HG03565 (cell line): ENCODE measurements at regions not wholly inside any gene's neighbourhood (a gene's known extent, or its start where the extent isn't known, plus 50 kb on each side); places are given as distances from the start of the nearest gene placed in this dataset.
"Not testable (repeated sequence)": the region's sequence is repeated elsewhere in the genome, so short reads cannot be mapped to it uniquely, and the experiment has no call there.

Experiments used
- ATAC-seq: cut with Tn5 transposase; IDR thresholded peaks from one replicate; pipeline ENCODE4 v1.9.1; 2021; ENCODE audit warnings: mild to moderate bottlenecking, moderate library complexity; ENCODE audit not compliant: unreplicated experiment

DNA sequence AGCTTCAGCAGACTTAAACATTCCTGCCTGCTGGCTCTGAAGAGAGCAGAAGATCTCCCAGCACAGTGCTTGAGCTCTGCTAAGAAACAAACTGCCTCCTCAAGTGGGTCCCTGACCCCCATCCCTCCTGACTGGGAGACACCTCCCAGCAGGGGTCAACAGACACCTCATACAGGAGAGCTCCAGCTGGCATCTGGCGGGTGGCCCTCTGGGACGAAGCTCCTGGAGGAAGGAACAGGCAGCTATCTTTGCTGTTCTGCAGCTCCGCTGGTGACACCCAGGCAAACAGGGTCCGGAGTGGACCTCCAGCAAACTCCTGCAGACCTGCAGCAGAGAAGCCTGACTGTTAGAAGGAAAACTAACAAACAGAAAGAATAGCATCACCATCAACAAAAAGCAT lies 139.3 kb downstream of the ATXN7L3B start:
- not testable (repeated sequence) for ATAC-seq

DNA sequence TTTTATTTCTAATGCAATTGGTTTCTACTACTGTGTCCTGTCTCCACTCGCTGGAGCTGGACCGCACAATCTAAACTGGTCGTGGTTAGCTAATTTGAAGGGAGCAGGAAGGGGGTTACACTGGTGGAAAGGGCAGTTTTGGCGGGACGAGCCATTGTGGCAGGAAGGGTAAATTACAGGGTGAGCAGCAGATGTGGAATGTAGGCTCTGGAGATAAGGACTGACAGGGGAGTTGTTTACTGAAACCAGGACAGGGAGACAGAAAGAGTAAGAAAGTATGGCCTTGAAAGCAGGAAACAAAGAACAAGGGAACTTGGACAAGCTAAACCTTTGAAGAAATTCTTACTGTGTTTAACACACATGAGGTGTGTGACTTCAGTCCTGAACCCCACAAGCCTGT lies 147.8 kb downstream of the ATXN7L3B start:
- no peak for ATAC-seq

DNA sequence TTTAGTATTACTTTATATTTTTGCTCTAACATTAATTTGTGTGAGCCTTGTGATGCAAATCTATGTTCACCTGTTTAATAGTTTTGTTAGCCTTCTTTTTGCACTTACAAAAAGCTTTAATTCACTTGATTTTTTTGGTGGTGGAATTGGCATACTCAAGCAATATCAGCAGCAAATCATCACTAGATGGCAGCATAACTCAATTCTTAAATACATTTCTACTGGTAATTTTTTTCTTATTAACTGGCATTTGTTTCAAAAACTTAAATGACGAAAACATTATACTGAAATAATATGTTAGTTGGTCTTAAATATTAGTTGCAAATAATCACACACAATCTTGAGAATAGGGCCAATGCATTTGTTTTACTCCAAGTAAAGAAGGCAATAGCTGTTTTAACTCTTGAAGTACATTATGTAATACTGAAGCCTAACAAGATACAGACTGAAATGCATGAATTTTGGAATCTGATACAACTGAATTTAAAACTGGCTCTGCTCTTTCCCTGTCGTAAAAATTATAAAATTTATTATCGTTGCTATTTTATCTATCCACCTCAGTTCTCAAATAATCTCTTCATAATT lies 151.5 kb downstream of the ATXN7L3B start:
- ATAC-seq: peak; percentile 69

DNA sequence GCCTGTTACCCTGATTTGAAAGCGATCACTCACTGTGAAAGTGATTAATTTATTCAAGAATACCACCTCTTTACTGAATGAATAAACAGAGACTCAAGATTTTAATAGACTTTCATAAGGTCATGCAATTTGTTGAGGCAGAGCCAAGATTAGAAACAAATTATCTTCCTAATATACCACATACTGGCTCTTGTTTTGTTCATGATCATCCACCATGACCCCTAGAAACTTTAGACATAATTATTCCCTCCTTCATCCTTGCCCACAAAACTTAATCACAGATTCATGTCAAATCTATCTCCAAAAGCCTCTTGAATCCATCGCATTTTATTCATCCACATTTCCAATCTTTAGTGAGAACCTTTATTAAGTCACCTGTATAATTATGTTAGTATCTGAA lies 152.3 kb downstream of the ATXN7L3B start:
- no peak for ATAC-seq

DNA sequence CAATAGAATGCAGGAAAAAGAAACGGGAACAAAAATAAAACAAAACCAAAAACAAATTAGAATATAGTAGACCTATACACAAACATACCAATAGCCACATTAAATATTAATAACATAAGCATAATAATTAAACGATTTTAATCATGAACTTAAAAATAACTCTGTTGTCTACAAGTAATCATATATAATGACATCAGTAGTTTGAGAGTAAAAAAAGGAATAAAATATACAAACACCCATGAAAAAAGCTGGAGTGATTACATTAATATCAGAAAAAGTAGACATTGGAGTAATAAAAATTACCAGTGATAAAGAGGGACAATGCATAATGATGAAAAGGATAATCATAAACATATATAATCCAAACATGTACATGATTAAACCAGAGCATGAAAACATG lies 181.8 kb downstream of the ATXN7L3B start:
- no peak for ATAC-seq

DNA sequence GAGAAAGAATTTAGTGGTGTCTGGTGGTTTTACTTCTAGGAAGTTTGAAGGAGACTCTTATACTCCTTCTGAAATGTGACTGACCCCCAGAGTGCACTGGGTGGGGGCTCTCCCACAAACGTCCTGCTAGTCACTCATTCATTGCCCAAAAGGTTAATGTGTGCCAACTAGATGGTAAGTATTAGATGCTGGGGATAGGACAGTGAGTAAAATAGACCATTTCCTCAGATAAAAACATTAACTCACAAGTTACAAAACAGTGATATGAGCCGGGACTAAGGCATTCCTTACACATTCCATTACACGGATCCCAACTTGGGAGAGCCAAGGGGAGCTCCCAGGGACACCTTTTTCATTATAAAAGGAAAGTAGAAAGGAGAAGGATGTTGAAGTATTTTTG lies 185.1 kb downstream of the ATXN7L3B start:
- no peak for ATAC-seq

DNA sequence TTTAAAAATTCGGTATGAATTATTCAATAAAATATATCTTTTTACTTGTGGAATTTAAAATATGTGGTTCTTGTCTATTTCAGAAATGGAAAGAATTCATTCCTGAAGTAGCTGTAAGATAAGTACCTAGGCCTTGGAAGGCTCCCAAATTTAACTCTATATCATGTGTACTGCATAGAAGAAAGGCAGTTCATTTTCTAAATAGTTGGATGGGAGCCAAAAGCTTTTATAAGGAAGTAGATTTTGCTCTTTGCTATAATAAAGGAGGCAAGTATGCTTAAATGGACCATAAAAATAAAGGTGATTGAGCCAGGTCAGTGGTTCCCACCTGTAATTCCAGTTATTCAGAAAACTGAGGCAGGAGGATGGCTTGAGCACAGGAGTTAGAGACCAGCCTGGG lies 187.5 kb downstream of the ATXN7L3B start:
- ATAC-seq: no peak

DNA sequence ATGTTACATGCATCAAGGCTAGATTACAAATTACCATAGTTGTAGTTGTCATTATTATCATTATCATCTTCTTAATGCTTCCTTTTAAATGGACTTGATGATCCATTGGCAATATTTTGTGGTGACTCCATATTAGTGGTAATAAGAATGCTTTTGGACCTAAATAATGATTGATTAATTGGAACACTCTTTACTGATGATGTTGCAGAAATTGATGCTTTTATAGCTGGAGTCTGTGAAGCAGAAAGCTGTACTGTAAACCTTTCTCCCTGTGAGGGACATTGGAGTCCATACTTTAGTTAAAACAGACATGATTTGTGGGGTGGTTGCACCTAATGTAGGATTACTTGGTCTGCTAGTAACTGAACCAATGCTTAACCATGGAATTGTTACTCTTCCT lies 190.4 kb downstream of the ATXN7L3B start:
- no peak for ATAC-seq

DNA sequence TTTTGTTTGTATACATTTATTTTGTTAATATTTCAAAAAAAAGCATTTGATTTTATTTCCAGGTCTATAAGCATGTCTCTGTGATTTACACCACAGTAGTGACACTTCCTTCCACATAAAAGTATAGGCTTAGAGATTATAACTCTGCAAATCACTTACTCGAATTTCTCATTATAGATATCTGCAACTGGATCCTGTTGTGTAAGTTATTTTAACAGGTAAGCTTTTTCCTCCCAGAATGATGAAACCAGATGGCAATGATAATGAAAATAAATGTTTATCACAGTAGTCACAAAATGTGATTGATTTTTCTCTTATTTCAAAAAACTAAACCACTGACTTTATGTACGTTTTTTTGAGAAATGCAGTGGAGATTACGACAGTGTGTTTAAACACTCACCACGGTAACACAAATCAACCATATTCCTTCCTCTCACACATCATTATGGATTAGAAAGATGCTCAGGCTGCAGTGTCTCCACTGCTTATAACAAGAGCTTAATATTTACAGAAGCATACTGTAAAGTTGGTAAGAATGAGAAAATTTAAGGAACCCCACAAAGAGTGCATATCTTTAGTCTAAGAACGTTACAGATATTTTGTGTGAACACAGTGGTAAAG lies 194.6 kb downstream of the ATXN7L3B start:
- ATAC-seq: no peak

DNA sequence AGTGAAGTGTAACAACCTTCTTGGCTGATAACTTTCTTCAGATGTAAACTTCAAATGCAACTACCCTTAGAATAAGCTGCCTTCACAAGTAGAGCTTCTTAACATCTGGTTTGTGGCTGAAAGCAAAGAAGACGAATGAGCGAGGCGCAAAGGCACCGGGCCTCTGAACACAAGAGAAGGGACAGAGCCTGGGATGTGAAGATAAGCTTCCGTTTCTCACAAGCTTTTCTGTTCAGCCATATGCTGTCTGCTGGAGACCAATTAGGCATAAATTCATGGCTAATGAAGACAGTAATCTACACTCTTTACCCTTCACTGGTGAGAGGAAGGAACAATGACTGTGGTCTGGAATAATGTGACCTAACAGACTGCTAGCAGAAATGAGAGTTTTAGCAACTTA lies 195.2 kb downstream of the ATXN7L3B start:
- no peak for ATAC-seq

DNA sequence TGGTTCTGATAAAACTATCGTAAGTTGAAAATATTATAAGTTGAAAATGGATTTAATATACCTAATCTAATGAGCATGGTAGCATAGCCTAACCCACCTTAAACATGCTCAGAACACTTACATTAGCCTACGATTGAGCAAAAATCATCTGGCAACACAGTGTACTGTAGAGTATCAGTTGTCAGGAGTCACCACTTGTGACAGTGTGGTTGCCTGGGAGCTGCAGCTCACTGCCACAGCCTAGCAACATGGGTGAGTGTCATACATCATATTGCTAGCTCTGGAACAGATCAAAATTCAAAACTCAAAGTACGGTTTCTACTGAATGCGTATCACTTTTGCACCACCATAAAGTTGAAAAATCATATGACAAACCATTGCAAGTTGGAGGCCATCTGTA lies 203.5 kb downstream of the ATXN7L3B start:
- no peak for ATAC-seq

DNA sequence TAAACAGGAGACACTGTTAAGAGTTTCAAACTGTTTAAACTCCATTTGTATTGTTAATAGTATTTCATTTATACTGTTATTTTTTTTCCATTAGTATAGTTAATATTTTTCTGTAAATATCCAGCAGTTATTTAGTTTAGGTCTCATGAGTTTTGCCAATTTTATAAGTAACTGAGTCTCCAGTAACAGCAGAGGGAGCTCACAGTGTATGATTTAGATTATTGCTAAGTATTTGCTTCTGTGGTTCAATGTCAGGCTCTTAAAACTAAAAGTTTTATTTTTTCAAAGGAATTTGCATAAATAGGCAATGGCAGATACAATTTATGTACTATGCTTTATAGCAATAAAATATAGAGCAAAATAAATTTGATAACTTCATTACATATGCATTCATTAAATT lies 209.7 kb downstream of the ATXN7L3B start:
- no peak for ATAC-seq

DNA sequence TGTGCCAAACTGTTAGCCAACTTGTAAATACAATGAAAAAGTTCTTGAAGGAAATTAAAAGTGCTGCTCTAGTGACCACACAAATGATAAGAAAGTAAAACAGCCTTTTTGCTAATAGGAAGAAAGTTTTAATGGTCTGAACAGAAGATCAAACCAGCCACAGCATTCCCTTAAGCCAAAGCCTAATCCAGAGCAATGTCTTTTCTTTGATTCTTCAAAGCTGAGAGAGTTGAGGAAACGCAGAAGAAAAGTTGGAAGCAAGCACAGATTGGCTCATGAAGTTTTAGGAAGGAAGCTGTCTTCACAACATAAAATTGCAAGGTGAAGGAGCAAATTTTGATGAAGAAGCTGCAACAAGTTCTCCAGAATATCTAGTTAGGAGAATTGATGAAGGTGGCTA lies 213.8 kb downstream of the ATXN7L3B start:
- ATAC-seq: no peak

DNA sequence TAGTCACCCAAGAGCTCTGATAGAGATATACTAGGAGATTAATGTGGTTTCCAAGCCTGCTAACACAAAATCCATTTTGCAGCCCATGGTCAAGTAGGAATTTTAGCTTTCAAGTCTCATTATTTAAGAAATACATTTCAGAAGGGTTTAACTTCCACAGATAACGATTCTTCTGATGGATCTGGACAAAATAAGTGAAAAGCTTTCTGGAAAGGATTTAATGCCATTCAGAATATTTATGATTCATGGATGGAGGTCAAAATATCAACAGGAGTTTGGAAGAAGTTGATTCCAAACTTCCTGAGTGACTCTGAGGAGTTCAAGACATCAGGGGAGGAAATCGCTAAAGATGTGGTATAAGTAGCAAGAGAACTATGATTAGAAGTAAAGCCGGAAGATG lies 214.6 kb downstream of the ATXN7L3B start:
- no peak for ATAC-seq

DNA sequence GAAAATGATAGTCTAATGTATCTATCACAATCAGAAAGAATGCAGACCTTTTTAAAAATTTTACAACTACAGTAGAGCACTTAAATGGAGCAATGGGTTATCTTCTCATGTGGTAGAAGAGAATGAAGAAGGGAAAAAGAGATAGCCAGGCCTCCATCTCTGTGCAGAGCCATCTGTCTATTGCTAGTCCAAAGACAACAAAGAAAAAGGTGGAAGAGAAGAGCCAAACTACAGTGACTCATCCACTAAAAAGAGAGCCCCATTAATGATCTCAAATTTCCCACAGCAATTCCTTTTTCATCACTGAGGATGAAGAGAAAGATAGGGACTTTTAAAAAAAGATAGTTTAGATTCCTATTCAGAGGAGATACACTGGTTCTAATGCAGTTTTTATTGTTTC lies 232.9 kb downstream of the ATXN7L3B start:
- ATAC-seq: no peak

DNA sequence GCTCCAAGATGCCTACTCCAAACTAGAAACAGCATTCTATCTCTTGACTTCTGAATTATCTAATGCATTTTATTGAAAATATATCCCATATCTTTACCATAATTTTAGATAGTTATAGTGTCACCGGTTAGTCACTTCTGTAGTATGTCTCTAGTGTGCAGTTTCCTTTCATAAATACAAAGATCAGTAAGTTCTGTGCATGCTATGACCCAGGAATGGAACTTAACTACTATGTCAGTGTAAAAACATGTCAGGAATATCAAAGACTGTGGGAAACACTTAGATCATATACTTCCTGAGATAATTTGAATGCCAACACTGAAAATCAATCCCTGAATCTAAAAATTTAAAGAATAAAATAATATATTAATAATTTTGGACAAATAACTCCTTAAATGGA lies 237.6 kb downstream of the ATXN7L3B start:
- no peak for ATAC-seq

DNA sequence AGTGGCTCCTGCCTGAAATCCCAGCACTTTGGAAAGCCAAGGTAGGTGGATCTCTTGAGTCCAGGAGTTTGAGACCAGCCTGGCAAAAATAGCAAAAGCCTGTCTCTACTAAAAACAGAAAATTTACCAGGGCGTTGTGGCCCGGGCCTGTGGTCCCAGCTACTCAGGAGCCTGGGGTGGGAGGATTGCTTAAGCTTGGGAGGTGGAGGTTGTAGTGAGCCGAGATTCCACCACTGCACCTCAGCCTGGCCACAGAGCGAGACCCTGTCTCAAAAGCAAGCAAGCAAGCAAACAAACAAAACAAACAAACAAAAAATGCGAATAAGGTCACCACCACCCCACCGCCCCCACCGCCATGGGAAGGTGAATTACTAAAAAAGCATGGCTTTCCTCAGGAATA lies 238.7 kb downstream of the ATXN7L3B start:
- no peak for ATAC-seq

DNA sequence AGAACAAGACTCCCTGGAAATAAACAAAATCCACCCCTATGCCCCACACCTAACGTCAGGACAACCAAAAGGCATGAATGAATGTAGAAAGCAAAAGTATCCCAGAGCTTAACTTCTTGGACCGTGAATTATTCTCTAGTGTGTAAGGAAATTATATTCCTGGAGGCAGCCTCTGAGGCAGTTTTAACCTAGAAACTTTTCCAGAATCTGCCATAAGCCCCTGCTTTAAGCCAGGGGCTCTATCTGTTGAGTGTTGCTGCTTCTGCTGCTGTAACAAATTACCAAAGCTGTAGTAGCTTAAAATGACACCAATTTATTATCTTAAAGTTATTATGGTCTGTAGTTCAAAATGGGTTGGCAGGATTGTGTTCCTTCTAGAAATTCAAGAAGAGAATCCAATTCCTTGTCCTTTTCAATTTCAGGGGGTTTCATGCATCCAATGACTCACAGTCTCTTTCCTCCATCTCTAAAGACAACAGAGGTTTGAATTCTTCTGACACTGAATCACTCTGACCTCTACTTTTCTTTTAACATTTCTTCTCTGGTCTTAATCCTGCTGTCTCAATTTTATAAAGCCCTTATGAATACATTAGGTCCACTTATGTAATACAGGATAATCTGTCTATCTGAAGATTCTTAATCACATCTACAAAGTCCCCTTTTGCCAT lies 242.7 kb downstream of the ATXN7L3B start:
- ATAC-seq: no peak

DNA sequence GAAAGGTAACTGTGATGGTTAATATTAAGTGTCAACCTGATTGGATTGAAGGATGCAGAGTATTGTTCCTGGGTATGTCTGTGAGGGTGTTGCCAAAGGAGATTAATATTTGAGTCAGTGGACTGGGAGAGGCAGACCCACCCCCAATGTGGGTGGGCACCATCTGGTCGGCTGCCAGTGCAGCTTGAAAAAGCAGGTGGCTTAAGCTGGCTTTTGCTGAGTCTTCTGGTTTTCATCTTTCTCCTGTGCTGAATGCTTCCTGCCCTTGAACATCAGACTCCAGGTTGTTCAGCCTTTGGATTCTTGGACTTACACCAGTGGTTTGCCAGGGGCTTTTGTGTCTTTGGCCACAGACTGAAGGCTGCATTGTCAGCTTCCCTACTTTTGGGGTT lies 243.2 kb downstream of the ATXN7L3B start:
- ATAC-seq: not testable (repeated sequence)

DNA sequence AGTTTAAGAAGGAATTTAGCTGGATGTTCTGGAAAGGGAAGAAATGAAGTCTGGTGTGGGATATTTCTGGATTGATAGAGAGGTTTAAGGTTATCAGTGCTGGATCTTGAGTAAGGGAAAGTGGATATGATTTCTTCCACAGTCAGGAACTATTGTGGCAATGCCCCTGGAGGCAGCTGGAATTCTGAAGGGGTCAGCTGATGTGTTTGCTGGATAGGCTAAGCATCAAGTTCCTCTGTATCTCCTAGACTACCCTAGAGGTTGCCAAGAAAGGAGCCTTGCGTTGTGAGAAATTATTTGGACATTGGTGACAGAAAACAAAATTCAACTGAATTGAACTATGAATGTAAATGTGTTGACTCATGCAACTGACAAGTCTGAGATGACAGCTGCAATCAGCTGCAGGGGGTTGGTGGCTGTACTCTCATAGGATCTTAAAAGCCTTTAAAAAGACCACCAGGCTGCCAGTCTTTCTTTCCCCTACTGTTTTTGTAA lies 244.4 kb downstream of the ATXN7L3B start:
- no peak for ATAC-seq

DNA sequence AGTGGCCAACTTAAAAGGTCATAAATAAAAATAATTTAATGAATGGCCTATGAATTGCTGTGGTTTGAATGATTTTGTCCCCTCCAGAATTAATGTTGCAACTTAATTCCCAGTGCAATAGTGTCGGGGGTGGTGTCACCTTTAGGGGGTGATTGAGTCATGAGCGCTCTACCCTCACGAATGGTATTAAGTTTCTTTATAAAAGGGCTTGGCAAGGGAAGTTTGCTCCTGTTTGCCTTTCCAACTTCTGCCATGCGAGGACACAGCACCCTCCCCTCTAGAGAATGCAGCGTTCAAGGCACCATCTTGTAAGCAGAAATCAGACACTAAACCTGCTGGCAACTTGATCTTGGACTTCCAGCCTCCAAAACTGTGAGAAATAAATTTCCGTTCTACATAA lies 253.3 kb downstream of the ATXN7L3B start:
- ATAC-seq: no peak

DNA sequence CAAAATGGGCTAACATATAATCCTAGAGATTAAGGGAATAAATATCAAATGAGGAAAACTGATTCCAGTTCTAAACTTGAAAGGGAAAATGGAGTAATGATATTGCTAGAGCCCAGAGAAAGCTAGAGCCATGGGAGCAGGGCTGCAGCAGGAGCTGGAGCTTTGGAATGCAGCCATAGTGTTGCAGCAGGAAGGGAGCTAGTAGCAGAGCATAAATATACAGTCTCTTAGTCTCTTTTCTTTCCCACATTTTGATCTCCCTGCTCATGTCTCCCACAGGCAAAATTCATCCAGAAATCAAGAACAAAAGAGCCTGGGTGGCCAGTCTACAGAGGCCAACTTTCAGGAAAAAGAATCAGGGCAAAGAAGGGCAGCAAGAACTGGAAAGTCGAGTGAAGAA lies 253.7 kb downstream of the ATXN7L3B start:
- no peak for ATAC-seq
